GM12878 (cell line): ENCODE measurements at regions not wholly inside any gene's neighbourhood (a gene's known extent, or its start where the extent isn't known, plus 50 kb on each side); places are given as distances from the start of the nearest gene placed in this dataset.

Experiments used
- ATAC-seq: fragments of 200-7000 bp; cut with Tn5 transposase; 3 replicates; pipeline ENCODE4 v1.9.1; 2020; ENCODE audit warnings: mild to moderate bottlenecking, moderate library complexity
- BruUV-seq: library from RNA; stranded (reverse); fragments of 400-500 nt; replicated peaks from 2 replicates; lab custom pipeline; 2021; lab: Mats Ljungman, UMichigan
- CTCF ChIA-PET: fragments of 300-600 bp; sonication (Branson Sonifier 250); formaldehyde crosslinking; extraction: SDS; loops from one replicate; lab custom pipeline; 2021; ENCODE audit warnings: inconsistent platforms; lab: Yijun Ruan, JAX
- POLR2A ChIA-PET: fragments of 350-600 bp; formaldehyde crosslinking; extraction: SDS; loops from one replicate; lab custom pipeline; 2021; ENCODE audit warnings: inconsistent platforms; lab: Charles Lee
- RAD21 ChIA-PET: fragments of 300-600 bp; sonication (Branson Sonifier 250); formaldehyde crosslinking; loops from one replicate; lab custom pipeline; 2023; ENCODE audit warnings: antibody characterized with exemption; ENCODE audit not compliant: unreplicated experiment; lab: Charles Lee
- SMC1A ChIA-PET: fragments of 300-600 bp; sonication (Branson Sonifier 250); formaldehyde crosslinking; loops from one replicate; lab custom pipeline; 2023; ENCODE audit not compliant: unreplicated experiment, uncharacterized antibody; lab: Charles Lee
- DNase-seq: peaks from one replicate; pipeline ENCODE4 v3.0.0-alpha.2; 2011; ENCODE audit warnings: low read depth, low spot score
- FAIRE-seq: peaks from 3 replicates; lab custom pipeline; 2011; peaks lifted over from hg19 to GRCh38; lab: Jason Lieb, UNC
- H2AFZ ChIP-seq: 2 replicates; pipeline ENCODE4 v1.6.0; 2011; ENCODE audit warnings: low read depth, low read length, control low read depth; ENCODE audit not compliant: control insufficient read depth
- H3K27ac ChIP-seq: 2 replicates; pipeline ENCODE4 v1.5.1; 2011; ENCODE audit warnings: control low read depth; ENCODE audit not compliant: control insufficient read depth, insufficient read depth
- H3K27me3 ChIP-seq, 2 experiments: replicated peaks in 1 of 2; 2 replicates each; pipeline versions ENCODE4 v1.6.0 to v1.6.1; 2011; ENCODE audit warnings: low read length in 1 of 2; ENCODE audit not compliant: control insufficient read depth in 2 of 2, insufficient read depth in 2 of 2
- H3K36me3 ChIP-seq, 2 experiments: 2 replicates each; pipeline ENCODE4 v1.5.1; 2011; ENCODE audit warnings: low read length in 1 of 2; ENCODE audit not compliant: control insufficient read depth in 2 of 2, insufficient read depth in 2 of 2
- H3K4me1 ChIP-seq: 2 replicates; pipeline ENCODE4 v1.6.1; 2011; ENCODE audit warnings: mild to moderate bottlenecking, low read length, moderate library complexity, mixed read lengths; ENCODE audit not compliant: control insufficient read depth, insufficient read depth
- H3K4me2 ChIP-seq: 2 replicates; pipeline ENCODE4 v1.6.0; 2011; ENCODE audit warnings: control low read depth; ENCODE audit not compliant: control insufficient read depth, insufficient read depth
- H3K4me3 ChIP-seq: fragments of 200-600 bp; sonication (generic); 2 replicates; pipeline ENCODE4 v1.5.1; 2016
- H3K79me2 ChIP-seq: 2 replicates; pipeline ENCODE4 v1.6.0; 2011; ENCODE audit warnings: low read length; ENCODE audit not compliant: control insufficient read depth, insufficient read depth
- H3K9ac ChIP-seq: 2 replicates; pipeline ENCODE4 v1.8.0; 2011; ENCODE audit warnings: low read length, control low read depth, mixed read lengths; ENCODE audit not compliant: control insufficient read depth, insufficient read depth
- H3K9me3 ChIP-seq: replicated peaks from 3 replicates; pipeline ENCODE4 v1.5.1; 2011; ENCODE audit warnings: mild to moderate bottlenecking, low read length; ENCODE audit not compliant: control insufficient read depth, insufficient read depth
- H4K20me1 ChIP-seq: 2 replicates; pipeline ENCODE4 v1.6.0; 2011; ENCODE audit not compliant: control insufficient read depth, insufficient read depth
- CBFB ChIP-seq: IDR thresholded peaks from 2 replicates; pipeline ENCODE4 v1.6.1; 2016; ENCODE audit warnings: antibody characterized with exemption, low read depth
- EED ChIP-seq: sonication (generic); IDR thresholded peaks from 2 replicates; pipeline ENCODE4 v1.6.1; 2016; ENCODE audit warnings: antibody characterized with exemption, low read depth
- ETV6 ChIP-seq, 2 experiments: fragments of 450-650 bp in 1 of 2; IDR thresholded peaks in 1 of 2; conservative IDR thresholded peaks in 1 of 2; 2 replicates each; pipeline ENCODE4 v1.6.1; 2014; ENCODE audit warnings: antibody characterized with exemption in 1 of 2, borderline replicate concordance in 1 of 2, low read depth in 1 of 2, mild to moderate bottlenecking in 1 of 2, moderate library complexity in 1 of 2
- FOS ChIP-seq: IDR thresholded peaks from 3 replicates; pipeline ENCODE4 v1.6.1; 2011; ENCODE audit warnings: borderline replicate concordance; ENCODE audit not compliant: insufficient read length; ENCODE audit errors: extremely low read depth
- GATAD2B ChIP-seq: fragments of 450-650 bp; conservative IDR thresholded peaks from 2 replicates; pipeline ENCODE4 v1.6.1; 2017; ENCODE audit warnings: low read depth, mild to moderate bottlenecking, moderate library complexity
- KLF5 ChIP-seq: fragments of 450-650 bp; IDR thresholded peaks from 2 replicates; pipeline ENCODE4 v1.6.1; 2014; ENCODE audit warnings: mild to moderate bottlenecking; ENCODE audit not compliant: partially characterized antibody
- MYC ChIP-seq: IDR thresholded peaks from 2 replicates; pipeline ENCODE4 v1.6.1; 2011; ENCODE audit warnings: mild to moderate bottlenecking, low read length, moderate library complexity, inconsistent platforms; ENCODE audit not compliant: insufficient read depth, insufficient replicate concordance, insufficient read length, severe bottlenecking
- NFXL1 ChIP-seq: fragments of 450-650 bp; IDR thresholded peaks from 2 replicates; pipeline ENCODE4 v1.6.1; 2017; ENCODE audit warnings: antibody characterized with exemption, mild to moderate bottlenecking, borderline replicate concordance
- NR2F1 ChIP-seq: fragments of 450-650 bp; conservative IDR thresholded peaks from 2 replicates; pipeline ENCODE4 v1.6.1; 2017; ENCODE audit warnings: mild to moderate bottlenecking
- PAX8 ChIP-seq: fragments of 450-650 bp; IDR thresholded peaks from 2 replicates; pipeline ENCODE4 v1.6.1; 2017; ENCODE audit warnings: mild to moderate bottlenecking, moderate library complexity
- SP1 ChIP-seq: IDR thresholded peaks from one replicate; pipeline ENCODE4 v1.6.1; 2011; ENCODE audit warnings: low read depth, low read length
- SREBF1 ChIP-seq: IDR thresholded peaks from 2 replicates; pipeline ENCODE4 v1.6.1; 2012; ENCODE audit warnings: mild to moderate bottlenecking, low read length
- SUZ12 ChIP-seq: fragments of 200-600 bp; sonication (generic); IDR thresholded peaks from one replicate; pipeline ENCODE4 v1.6.1; 2018; ENCODE audit warnings: antibody characterized with exemption, mild to moderate bottlenecking; ENCODE audit not compliant: unreplicated experiment
- WGBS: methylation state at CpG from one replicate; pipeline ENCODE4 v1.1.6; 2016; ENCODE audit warnings: low lambda C conversion rate; ENCODE audit not compliant: insufficient replicate concordance, insufficient coverage; ENCODE audit errors: missing lambda C conversion rate; 5-methylcytosine and 5-hydroxymethylcytosine counted together
- in situ Hi-C: fragments of 300-500 bp; cut with MboI; formaldehyde crosslinking; loops from 9 replicates; pipeline ENCODE4 v1.14.3; 2018; ENCODE audit warnings: mixed read lengths
- intact Hi-C: fragments of 100-400 bp; cut with micrococcal nuclease; formaldehyde crosslinking; loops from one replicate; pipeline ENCODE4 v1.14.2; 2022; ENCODE audit not compliant: unreplicated experiment
- TF ChIP-seq, protein P1 (sequence below): fragments of 450-650 bp; formaldehyde crosslinking; IDR thresholded peaks from 2 replicates; pipeline ENCODE4 v1.4.0; 2022; ENCODE audit warnings: mild to moderate bottlenecking, moderate library complexity
- TF ChIP-seq, protein P2 (sequence below): fragments of 450-650 bp; IDR thresholded peaks from 2 replicates; pipeline ENCODE4 v1.6.1; 2017; ENCODE audit warnings: low read depth, mild to moderate bottlenecking, moderate library complexity
- TF ChIP-seq, protein P3 (sequence below): IDR thresholded peaks from 2 replicates; pipeline ENCODE4 v1.6.1; 2012; ENCODE audit warnings: low read depth, low read length, improper control_type of control experiment

DNA sequence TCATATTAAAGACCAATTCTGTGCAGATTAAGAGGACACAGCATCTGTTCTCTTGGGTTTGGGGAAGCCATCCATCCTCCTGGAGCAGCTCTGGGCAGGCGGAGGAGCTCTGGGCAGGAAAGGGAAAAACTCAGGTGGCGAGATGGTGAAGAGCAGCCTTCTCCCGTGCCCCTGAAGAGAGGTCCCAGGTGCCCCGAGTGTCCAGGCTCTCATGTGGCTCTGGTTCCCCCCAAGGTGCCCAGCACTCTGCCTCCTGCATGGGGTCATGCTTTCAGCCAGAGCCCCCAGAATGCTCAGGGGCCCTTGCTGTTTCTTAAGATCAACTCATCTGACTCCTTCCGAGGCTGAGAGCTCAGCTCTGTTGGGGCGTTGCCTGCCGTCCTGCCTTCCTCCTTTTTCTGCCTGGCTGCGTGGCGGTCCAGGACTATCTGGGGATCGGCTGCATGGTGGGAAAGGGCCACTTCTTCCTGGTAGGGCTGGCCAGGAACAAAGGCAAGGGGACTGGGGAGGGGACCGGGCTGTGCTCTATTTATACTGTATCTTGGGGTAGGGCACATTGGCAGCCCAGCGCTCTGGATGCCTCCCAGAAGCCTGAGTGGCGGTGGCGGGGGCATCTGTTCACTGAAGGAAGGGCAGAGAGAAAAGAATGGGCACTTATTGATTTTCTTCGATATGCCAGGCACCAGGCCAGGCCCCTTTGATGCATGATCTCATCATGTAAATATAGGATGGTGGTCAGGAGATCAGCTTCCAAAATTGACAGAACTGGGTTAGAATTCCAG lies 103.2 kb upstream of the SDK2 start:
- Histone ChIP-seq H3K36me3 (no peaks in the 10 kb centered on the region), H3K27me3 (peaks cover 0 to 3% of the 10 kb centered on the region in 2 experiments; a peak in 2 of 4 replicates), H3K27ac (no peak overlapping the region), H3K9ac (no peak overlapping the region), H3K4me3 (no peak overlapping the region), H2AFZ (no peak overlapping the region), H3K4me2 (no peak overlapping the region), H3K9me3 (no peaks in the 10 kb centered on the region), H4K20me1 (no peaks in the 10 kb centered on the region; the same call in 1 of the 2 replicates), H3K4me1 (no peaks in the 10 kb centered on the region), H3K79me2 (no peaks in the 10 kb centered on the region)
- WGBS = 14% methylated on average over 14 of the region's 15 CpGs
- ChIA-PET CTCF (no interaction called here), SMC1A (no interaction called here), RAD21 (no interaction called here), POLR2A (no interaction called here)
- no TSS peak for BruUV-seq
- intact Hi-C loops (no loop called here), in situ Hi-C loops (no loop called here)
- FAIRE-seq (no peak), DNase-seq (no peak), ATAC-seq (no peak)
- TF ChIP-seq SP1 (no peak), CBFB (no peak), SUZ12 (no peak), NFXL1 (no peak), NR2F1 (no peak), PAX8 (no peak), MYC (no peak), FOS (no peak), GATAD2B (no peak), SREBF1 (no peak), KLF5 (no peak), ETV6 (conservative IDR thresholded peaks at IDR 0.05 in 1 of 2, IDR thresholded peaks at IDR 0.05 in 1 of 2; ENCODE audit: borderline replicate concordance in 1 of 2, low read depth in 1 of 2) (no peak), EED (no peak)
- TF ChIP-seq, protein P1, sequence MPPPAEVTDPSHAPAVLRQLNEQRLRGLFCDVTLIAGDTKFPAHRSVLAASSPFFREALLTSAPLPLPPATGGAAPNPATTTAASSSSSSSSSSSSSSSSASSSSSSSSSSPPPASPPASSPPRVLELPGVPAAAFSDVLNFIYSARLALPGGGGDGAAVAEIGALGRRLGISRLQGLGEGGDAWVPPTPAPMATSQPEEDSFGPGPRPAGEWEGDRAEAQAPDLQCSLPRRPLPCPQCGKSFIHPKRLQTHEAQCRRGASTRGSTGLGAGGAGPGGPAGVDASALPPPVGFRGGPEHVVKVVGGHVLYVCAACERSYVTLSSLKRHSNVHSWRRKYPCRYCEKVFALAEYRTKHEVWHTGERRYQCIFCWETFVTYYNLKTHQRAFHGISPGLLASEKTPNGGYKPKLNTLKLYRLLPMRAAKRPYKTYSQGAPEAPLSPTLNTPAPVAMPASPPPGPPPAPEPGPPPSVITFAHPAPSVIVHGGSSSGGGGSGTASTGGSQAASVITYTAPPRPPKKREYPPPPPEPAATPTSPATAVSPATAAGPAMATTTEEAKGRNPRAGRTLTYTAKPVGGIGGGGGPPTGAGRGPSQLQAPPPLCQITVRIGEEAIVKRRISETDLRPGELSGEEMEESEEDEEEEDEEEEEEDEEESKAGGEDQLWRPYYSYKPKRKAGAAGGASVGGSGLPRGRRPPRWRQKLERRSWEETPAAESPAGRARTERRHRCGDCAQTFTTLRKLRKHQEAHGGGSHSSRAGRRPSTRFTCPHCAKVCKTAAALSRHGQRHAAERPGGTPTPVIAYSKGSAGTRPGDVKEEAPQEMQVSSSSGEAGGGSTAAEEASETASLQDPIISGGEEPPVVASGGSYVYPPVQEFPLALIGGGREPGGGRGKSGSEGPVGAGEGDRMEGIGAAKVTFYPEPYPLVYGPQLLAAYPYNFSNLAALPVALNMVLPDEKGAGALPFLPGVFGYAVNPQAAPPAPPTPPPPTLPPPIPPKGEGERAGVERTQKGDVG (CRISPR knock-in tag) = no peak
- TF ChIP-seq, protein P2, sequence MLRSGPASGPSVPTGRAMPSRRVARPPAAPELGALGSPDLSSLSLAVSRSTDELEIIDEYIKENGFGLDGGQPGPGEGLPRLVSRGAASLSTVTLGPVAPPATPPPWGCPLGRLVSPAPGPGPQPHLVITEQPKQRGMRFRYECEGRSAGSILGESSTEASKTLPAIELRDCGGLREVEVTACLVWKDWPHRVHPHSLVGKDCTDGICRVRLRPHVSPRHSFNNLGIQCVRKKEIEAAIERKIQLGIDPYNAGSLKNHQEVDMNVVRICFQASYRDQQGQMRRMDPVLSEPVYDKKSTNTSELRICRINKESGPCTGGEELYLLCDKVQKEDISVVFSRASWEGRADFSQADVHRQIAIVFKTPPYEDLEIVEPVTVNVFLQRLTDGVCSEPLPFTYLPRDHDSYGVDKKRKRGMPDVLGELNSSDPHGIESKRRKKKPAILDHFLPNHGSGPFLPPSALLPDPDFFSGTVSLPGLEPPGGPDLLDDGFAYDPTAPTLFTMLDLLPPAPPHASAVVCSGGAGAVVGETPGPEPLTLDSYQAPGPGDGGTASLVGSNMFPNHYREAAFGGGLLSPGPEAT = no peak
- TF ChIP-seq, protein P3, sequence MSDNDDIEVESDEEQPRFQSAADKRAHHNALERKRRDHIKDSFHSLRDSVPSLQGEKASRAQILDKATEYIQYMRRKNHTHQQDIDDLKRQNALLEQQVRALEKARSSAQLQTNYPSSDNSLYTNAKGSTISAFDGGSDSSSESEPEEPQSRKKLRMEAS = no peak
